ENCODE measurements at regions not wholly inside any gene's neighbourhood (a gene's known extent, or its start where the extent isn't known, plus 50 kb on each side); places are given as distances from the start of the nearest gene placed in this dataset.

GRCh38 chr3:18670759-18671158 lies 245.6 kb upstream of the SATB1 start:
- TF ChIP-seq CTCF (conservative IDR thresholded peaks at IDR 0.05; ENCODE audit: low read depth, low read length) (no peak), CHD1 (IDR thresholded peaks at IDR 0.05; ENCODE audit: low read depth, low read length) (no peak), BHLHE40 (IDR thresholded peaks at IDR 0.05; ENCODE audit: low read depth, low read length) (no peak), POLR2A (IDR thresholded peaks at IDR 0.05; ENCODE audit: low read depth, low read length) (no peak), USF2 (IDR thresholded peaks at IDR 0.05; ENCODE audit: low read depth, low read length) (no peak), RAD21 (IDR thresholded peaks at IDR 0.05; ENCODE audit: low read length) (no peak), RCOR1 (IDR thresholded peaks at IDR 0.05; ENCODE audit: insufficient replicate concordance, low read length) (no peak), CEBPB (IDR thresholded peaks at IDR 0.05; ENCODE audit: low read depth, low read length) (no peak)
